GM21737 (cell line): ENCODE measurements at regions not wholly inside any gene's neighbourhood (a gene's known extent, or its start where the extent isn't known, plus 50 kb on each side); places are given as distances from the start of the nearest gene placed in this dataset.

ENCODE experiments used
- ATAC-seq: cut with Tn5 transposase; IDR thresholded peaks from one replicate; pipeline ENCODE4 v1.9.1; 2021; ENCODE audit warnings: mild to moderate bottlenecking, moderate library complexity; ENCODE audit not compliant: unreplicated experiment

DNA sequence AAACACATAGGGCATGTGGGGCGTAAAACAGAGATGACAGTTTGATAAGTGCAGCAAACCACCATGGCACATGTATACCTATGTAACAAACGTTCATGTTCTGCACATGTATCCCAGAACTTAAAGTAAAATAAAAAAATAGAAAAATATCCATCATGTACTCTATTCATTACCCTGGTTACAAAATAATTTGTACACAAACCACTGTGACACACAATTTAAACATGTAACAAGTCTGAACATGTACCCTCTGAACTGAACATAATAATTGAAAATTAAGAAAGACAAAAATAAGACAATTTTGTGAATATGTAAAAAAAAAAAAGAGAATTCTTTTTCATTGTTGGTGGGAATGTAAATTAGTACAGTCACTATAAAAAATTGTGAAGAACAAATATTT, 379.2 kb downstream of the KDM5D start:
- ATAC-seq = no peak

DNA sequence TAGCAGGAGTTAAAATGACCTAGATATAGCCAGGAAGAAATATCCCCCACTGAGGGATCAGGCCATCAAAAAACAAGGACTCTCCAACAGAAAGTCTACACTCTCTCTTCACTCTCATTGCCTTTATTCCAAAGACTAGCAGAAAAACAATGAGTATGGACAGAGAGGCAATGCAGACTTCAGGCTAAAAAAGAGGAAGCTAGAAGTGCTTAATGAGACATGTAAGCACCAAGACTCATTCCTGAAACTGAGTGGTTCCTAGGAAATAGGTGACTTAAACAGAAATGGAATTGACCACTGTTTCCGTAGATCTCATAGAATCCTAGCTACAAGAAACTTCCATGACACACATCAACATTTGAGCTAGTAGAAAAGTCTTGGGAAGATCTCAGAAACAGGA, 387.3 kb downstream of the KDM5D start:
- peak; percentile 62 for ATAC-seq

DNA sequence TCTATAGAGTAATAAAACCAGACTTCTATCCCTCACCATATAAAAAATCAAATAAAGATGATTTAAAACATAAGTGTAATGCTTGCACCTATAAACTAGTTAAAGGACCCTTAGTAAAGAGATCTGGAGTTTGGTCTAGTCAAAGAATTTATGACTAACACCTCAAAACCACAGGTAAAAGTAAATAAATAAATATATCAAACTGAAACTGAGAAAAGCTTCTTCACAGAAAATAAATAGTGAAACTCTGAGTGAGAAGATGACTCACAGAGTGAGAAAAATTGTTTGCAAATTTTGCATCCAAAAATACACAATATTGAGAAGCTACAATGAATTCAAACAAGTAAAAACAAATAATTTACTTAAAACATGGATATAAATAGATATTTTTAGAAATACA, 387.8 kb downstream of the KDM5D start:
- peak; percentile 80 for ATAC-seq

DNA sequence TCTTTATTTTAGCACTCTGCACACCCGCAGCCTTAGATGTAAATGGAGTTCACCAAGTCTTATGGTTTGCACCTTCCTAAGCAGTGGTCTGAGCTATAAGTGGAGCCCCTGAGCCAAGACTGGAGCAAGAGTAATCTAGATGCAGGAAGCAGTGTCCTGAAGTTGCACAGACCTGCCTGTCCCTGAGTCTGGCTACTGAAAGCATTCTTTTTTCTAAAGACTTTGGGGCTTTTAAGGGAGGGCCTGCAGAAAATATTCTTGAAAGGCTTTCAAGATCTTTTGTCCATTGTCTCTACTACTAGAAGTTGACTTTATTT, 389.7 kb downstream of the KDM5D start:
- ATAC-seq = no peak

DNA sequence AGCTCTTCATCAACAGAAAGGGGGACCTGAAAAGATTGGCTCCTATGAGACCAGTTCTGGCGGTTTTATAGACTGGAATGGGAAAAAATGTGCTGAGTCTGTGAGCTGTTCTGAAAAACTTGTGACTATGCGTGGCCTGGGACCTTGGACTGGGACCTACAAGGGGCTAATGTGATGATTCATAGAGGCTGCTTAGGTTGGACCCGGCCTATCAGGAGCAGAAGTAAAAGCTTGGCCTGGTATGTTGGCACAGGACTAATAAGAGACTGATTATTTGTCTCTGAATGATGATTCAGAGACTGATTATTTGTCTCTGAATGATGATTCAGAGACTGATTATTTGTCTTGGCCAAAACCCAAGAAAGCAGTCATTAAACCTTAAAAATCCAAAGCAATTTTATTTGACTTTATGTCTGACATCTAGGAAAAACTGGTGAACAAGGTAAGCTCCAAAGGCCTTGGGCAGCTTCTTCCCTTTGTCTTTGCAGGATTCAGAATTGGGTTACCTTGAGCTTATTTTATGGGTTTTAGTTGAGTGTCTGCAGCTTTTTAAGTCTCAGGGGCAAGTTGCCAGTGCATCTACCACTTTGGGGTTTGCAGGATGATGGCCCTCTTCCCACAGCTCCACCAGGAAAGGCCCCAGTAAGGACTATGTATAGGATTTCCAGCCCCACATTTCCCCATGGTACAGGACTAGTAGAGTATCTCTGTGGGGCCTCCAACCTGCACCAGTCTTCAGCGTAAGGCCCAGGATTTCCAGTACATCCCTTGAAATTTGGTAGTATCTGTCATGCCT, 390.3 kb downstream of the KDM5D start:
- ATAC-seq = no peak

DNA sequence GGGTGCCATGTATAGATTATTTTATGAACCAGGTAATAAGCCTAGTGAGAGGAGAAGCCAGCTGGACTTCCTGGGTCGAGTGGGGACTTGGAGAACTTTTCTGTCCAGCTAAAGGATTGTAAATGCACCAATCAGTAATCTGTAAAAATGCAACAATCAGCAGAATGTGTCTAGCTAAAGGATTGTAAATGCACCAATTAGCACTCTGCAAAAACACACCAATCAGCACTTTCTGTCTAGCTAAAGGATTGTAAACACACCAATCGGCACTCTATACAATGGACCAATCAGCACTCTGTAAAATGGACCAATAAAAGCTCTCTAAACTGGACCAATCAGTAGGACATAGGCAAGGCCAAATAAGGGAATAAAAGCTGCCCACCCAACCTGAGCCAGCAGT, 392.9 kb downstream of the KDM5D start:
- no peak for ATAC-seq

DNA sequence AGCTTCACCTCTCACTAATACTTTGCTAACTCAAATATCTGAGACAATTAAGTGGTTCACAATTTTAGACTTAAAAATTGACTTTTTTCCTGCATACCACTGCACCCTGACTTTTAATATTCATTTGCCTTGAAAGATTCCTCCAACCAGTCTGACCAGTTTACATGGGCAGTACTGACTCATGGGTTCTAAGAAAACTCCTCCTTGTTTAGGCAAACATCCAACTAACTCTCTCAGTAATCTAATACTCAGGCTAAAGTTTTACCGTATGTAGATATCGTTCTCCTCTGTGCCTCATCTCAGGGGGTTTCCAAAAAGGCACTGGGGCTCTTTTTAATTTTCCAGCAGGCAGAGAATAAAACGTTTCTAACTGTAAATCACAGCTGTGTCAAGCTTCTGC, 422.8 kb downstream of the KDM5D start:
- no peak for ATAC-seq

DNA sequence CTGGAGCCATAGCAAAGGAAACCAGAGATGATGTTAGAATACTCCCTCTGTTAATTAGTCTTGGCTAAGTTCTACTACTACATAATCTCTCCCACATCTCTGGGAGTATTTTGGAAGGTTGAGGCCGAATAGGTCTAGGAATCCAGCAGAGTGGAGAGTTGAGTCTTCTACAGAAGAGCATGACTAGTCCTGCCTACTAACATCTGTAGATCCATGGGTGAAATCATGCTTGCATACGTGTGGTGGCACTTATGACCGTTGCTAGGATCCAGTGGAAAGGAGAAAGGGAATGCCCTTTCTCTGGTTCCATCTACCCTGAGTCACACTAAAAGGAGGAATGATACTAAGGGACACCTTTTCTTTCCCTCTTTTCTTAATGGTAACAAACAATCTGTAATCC, 425.4 kb downstream of the KDM5D start:
- ATAC-seq = no peak

DNA sequence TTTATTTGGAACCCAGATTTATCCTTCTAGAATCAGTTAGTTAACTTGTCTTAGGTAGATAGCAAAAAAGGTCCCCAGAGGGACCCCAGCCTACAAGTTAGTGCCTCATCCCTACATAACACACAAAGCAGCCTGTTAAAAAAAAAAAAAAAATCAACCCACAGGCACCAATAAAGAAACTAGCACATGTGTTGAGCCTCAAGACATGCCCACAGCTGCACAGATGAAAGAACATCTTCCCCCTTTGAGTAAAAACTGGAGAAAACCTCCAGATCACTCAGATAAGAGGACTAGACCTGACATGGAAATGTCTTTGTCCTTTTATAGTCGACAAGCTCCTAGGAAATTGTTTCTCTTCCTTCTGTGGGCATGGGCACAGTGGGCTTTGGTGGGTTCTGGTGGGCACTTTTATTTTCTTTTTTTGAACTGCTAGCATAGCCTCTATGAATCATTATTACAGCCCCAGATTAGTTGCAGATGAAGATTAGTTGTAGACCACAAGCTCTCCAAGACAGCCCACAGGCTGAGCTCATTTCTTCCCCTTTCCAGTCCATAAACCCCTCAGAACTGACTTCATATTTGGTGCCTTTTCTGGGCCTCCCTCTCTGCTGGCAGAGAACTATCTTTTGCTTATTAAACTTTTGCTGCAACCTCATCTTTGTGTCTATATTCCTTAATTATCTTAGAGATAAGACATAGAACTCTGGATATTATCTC, 427.1 kb downstream of the KDM5D start:
- no peak for ATAC-seq

DNA sequence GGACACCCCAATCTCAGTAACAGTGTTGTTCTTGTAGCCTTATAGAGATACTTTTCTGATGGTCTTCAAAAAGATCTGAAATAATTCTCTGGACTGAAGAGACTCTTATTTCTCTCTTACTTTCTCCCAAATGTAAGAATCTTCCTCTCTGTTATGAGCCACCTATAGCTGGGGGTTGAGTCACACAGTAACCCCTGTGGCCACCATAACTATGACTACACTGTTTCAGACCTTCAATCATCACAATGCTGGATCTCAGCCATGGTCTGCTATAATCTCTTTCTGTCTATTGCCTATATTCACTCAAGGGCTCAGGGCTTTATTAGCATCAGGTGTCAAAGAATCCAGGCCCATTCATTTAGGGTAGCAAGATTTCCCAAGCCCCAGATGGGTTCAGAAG, 436.9 kb downstream of the KDM5D start:
- ATAC-seq = no peak

DNA sequence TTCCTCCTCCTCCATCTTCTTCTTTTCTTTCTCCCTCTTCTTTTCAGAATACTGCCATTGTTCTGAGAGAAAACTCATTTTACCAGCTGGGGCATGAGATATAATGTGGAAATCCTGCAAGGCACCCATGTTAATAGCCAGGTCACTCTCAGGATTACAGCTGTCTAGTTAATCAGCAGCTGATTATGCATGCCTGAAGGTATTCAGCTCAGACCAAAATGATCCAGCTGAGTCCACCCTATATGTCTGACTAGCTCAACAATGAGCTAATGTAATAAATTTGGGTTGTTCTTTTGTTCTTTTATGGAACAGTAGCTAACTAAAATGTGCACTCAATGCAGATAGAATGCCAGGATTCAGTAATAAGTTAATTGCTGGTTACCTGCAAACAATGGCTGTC, 441.4 kb downstream of the KDM5D start:
- ATAC-seq = no peak

DNA sequence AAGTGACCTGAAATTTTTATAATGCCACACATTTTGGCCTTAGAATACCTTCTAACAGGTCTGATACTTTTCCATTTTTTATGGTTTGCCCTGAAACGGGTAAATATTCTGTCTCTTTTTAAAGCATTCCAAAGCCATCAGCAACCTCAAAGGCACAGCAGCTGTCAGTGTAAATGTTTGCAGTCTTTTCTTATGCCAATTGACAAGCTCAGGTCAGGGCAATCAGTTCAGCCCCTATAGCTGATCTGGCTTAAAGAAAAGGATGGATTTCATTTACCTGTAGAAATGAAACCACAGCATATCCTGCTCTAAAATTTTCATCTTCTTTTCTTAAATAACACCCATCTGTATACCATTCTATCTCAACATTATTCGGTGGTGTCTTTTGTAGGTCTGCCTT, 453.6 kb downstream of the KDM5D start:
- no peak for ATAC-seq

DNA sequence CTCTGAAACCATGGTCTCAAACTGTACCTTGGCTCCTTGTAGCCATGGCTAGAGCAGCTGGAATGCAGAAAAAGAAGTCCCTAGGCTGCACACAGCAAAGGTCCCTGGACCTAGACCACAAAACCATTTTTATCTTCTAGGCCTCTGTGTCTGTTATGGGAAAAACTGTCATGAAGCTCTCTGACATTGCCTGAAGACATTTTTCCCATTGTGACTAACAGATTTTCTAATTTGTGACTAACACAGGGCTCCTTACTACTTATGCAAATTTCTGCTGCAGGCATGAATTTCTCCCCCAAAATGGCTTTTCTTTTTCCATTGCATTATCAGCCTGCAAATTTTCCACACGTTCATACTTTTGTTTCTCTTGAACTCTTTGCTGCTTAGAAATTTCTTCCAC, 470.4 kb downstream of the KDM5D start:
- no peak for ATAC-seq

DNA sequence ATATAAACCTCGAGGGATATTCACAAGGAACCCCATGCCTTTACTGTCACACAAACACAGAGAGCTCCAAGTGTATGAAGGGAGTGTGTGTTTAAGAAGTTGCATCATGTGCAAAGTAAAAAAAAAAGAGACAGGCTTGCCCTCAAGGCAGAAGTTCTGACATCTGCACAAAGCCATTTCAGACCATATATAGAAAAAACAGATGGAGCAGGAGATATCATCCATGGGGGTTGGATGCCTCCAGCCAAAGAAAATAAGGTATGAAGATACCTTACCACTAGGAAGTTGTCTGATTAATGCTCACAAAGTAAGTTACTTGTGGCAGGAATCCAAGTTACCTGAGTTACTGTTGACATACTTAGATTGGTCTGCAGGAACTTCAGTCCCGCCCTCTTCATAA, 476.2 kb downstream of the KDM5D start:
- ATAC-seq = no peak

DNA sequence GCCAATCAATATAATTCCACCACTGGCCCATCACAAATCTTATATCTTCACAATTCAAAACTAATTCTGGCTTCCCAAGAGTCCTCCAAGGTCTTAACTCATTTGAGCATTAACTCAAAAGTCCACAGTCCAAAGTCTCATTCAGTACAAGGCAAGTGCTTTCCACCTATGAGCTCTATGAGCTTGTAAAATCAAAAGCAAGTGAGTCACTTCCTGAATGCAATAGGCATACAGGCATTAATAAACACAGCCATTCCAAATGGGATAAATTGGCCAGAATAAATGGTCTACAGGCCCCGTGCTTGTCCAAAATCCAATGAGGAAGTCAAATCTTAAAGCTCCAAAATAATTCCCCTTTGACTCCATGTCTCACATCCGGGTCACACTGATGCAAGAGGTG, 479.1 kb downstream of the KDM5D start:
- no peak for ATAC-seq

DNA sequence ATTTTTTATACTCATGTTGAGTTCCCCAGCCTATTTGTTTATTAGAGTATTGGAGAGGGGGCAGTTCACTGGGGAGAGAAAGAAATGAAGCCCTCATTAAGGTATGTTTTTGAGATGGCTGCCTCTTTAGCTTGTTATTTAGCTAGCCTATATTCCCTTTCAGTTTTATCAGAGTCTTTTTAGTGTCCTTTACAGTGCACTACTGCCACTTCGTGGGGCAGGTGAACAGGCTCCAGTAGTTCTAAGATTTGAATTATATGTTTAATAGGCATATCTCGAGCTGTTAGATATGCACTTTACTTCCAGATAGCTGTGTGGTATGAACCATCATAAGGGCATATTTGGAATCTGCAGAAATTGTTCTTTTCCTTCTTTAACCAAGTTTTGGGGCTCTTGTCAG, 482.2 kb downstream of the KDM5D start:
- ATAC-seq = no peak

DNA sequence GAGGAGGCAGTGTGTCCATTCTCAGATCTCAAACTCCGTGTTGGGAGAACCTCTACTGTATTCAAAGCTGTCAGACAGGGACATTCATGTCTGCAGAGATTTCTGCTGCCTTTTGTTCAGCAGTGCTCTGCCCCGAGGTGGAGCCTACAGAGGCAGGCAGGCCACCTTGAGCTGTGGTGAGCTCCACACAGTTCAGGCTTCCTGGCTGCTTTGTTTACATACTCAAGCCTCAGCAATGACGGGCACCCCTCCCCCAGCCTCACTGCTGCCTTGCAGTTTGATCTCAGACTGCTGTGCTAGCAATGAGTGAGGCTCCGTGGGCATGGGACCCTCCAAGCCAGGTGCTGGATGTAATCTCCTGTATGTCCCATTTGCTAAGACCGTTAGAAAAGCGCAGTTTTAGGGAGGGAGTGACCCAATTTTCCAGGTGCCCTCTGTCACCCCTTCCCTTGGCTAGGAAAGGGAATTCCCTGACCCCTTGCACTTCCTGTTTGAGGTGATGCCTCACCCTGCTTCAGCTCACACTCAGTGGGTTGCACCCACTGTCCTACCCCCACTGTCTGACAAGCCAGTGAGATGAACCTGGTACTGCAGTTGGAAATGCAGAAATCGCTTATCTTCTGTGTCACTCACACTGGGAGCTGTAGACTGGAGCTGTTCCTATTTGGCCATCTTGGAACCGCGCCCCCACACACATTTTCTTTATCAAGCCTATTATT, 458.9 kb upstream of the HSFY2 start:
- no peak for ATAC-seq

DNA sequence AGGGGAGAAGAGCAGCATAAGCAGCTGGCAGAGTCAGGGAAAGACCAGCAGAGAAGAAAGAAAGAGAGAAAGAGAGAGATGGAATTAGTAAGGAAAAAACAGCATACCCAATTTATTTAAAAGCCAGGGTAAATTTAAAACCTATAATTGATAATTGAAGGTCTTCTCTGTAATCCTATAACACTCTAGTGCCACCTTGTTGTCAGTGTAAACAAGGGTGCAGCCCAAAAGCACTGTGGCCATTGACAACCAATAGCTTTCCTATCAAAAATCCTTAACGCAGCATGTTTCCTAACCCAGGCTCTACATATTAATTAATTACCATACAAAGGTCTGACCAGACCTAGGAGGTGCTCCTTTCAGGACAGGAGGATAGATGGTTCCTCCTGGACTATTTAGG, 447.2 kb upstream of the HSFY2 start:
- no peak for ATAC-seq

DNA sequence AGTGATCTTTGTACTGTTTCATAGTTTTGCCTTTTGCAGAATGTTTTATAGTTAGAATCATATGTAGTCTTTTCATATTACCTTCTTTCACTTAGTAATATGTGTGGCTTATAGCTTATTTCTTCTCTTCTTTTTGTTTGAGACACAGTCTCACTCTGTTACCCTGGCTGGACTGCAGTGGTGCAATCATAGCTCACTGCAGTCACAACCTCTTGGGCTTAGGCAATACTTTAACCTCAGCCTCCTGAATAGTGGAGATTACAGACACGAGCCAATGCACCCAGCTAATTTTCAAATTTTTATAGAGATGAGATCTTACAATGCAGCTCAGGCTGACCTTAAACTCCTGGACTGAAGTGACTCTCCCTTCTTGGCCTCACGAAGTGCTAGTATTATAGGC, 435.4 kb upstream of the HSFY2 start:
- ATAC-seq = no peak

DNA sequence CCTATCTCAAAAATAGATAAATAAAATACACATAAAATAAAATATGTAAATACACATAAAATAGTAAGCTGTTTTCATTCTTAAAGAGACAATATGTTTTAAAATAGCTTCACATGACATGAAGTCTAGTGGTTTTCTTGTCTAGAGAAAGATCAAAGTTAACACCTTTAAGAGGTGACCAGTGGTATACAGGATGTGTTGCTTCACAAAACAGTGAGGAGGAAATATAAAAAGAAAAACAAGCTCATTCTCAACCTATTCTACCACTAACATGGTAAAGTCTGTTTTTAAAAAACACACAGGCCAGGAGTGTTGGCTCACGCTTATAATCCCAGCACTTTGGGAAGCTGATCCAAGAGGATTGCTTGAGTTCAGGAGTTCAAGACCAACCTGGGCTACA, 433.5 kb upstream of the HSFY2 start:
- no peak for ATAC-seq

DNA sequence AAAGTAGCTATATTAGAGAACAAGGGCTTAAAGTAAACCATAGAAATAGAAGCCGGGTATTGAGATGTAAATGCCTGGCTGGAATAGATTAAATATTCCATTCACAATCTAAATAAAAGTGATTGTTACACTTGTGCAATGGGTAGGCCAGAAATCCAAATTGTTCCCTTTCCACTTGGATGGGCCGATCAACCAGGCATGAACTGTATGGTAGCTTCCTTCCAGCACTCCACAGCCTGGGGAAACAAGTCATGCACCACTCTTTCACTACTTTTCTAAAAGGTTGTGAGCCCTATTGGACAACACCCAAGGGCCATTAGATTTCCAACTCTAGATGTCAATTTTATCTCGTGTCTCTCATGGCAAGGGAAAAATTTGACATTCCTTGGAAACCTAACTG, 407.3 kb upstream of the HSFY2 start:
- ATAC-seq = no peak

DNA sequence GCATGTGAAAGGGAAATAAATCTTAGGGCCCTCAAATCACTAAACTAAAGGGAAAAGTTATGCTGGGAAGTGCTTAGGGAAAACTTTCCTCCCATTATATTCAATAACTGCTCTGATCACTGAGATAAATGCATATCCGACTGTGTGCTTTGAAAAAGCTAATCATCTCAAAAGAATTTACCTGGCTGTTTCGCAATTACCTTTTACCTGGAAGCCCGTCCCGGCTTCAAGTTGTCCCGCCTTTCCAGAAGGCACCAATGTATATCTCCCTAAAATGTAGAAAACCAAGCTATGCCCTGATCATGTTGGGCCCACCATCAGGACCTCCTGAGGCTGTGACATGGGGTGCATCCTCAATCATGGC, 394.6 kb upstream of the HSFY2 start:
- ATAC-seq = no peak
